HCEC 1CT (cell line): ENCODE measurements at regions not wholly inside any gene's neighbourhood (a gene's known extent, or its start where the extent isn't known, plus 50 kb on each side); places are given as distances from the start of the nearest gene placed in this dataset.
A peak's percentile ranks its signal among the peaks of the same experiment; 100 is the strongest.
"Not testable (repeated sequence)": the region's sequence is repeated elsewhere in the genome, so short reads cannot be mapped to it uniquely, and the experiment has no call there.

Experiments
- DNase-seq: peaks from one replicate; pipeline ENCODE4 v3.0.0-alpha.2; 2017

DNA sequence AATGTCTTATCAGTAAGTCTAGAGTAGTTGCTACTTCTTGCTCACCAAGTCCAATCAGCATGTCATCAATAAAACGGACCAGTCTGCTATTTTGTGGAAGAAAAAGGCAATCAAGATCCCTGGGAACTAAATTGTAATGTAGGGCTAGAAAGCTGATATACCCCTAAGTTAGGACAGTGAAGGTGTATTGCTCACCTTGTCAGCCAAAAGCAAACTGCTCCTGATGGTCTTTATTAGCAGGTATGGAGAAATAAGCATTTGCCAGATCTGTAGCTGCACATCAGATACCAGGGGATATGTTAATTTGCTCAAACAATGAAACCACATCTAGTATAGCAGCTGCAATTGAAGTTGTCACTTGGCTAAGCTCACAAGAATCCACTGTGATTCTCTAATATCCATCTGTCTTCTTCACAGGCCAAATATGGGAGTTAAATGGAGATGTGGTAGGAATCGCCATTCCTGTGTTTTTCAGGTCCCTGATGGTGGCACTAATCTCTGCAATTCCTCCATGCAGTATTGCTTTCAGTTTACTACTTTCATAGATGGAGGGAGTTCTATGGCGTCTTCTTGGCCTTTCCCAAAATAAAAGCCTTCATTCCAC lies 75.0 kb downstream of the TMEM237 start:
- no peak for DNase-seq

DNA sequence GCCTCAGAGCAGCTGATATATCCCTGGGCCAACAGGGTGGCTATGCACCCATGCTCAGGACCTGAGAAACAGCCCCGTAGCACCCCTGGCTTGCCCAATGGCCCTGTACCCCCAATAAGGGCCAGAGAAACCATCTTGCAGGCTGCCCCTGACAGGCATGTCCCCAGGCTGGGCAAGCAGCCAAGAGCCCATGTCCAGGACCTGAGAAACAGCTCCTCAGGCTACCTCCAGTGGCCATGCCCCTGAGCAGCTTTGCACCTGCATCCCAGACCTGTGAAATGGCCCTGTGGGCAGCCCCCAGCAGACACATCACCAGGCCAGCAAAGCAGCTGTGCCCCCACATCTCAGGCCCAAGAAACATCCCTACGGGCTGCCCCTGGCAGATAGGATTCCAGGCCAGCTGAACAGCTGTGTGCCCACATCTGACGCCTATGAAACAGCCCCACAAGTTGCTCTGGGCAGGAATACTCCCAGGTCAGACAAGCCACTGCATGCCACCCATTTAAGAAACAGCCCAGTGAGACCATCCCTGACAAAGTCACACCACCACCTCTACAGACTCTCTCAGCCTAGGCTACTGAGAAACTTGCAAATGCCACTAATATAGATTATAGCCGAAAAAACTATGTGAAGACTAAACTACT lies 84.1 kb downstream of the TMEM237 start:
- DNase-seq = no peak

DNA sequence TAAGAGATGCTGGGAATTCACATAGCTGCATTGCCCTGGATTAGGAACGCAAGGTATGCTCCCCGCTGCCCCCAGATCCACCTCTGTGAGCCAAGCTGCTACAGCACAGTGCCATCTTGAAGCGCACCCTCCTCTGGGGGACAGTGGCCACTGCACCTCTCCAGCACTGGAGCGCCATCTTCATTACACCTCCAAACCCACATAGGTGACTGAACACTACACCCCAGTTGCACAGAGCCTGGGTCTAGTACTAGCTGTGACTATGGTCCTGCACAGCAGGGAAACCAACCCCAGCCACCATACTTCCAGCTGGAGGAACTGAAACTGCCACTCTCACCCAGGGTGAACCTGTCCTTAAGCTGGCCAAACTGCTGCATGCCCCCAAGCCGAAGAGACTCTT lies 84.6 kb downstream of the TMEM237 start:
- no peak for DNase-seq

DNA sequence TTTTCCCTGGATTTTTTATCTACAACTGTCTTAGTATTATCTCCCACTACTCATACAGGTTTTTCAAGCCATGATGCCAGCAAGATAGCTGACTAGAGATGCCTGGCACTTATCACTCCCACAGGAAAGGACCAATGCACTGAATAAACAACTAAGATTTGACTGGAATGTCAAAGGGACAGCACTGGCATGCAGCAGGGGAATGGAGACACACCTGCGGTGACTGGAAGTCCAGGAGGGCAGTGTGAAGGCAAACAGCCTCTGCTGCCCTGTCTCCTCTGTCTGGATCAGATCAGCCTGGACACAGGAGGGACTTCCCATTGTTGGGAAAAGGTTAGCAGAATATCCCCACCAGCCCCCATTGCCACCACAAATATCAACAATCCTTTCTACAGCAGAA lies 85.1 kb downstream of the TMEM237 start:
- DNase-seq = no peak

GRCh38 chr2:201551901-201552300 lies 91.4 kb downstream of the TMEM237 start:
- no peak for DNase-seq

GRCh38 chr2:201546576-201546975 lies 95.0 kb downstream of the STRADB start:
- peak; percentile 56 for DNase-seq

GRCh38 chr2:201542291-201542690 lies 90.8 kb downstream of the STRADB start:
- DNase-seq = no peak

DNA sequence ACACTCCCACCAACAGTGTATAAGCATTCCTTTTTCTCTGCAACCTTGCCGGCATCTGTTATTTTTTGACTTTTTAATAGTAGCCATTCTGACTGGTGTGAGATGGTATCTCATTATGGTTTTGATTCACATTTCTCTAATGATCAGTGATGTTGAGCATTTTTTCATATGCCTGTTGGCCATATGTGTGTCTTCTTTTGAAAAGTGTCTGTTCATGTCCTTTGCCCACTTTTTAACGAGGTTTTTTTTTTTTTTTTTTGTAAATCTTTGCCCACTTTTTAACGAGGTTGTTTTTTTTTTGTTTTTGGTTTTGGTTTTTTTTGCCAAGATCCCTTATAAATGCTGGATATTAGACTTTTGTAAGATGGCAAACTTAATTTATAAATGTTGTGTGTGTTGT lies 87.7 kb downstream of the STRADB start:
- not testable (repeated sequence) for DNase-seq

DNA sequence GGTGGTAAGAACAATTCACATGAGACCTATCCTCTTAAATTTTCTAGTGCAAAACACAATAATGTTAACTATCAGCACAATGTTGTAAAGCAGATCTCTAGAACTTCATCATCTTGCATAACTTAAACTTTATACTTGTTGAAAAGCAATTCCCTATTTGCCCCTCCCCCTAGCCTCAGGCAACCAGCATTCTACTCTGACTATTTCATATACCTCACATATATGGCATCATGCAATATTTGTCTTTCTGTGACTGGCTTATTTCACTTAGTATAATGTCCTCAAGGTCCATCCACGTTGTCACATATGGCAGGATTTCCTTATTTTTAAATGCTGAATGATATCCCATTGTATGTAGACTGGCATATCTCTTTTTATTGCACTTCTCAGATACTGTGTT lies 86.5 kb downstream of the STRADB start:
- DNase-seq = no peak

DNA sequence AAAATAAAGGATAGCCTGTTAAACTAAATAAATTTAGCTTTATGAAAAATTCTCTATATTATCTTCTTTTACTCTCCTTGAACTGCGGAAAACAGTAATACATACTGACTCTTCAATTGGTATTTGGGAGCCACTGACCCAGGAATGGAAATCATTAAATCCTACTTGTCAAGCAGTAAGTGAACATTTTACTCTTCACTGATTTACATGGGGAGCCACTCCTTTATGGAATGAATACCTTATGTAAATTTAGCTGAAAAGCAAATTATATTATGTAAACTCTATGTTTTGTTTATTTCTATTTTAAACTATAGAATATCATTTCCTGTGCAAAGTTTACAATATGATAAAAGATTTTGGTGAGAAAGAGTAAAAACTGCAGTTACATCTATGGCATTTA lies 85.2 kb downstream of the STRADB start:
- DNase-seq = no peak

DNA sequence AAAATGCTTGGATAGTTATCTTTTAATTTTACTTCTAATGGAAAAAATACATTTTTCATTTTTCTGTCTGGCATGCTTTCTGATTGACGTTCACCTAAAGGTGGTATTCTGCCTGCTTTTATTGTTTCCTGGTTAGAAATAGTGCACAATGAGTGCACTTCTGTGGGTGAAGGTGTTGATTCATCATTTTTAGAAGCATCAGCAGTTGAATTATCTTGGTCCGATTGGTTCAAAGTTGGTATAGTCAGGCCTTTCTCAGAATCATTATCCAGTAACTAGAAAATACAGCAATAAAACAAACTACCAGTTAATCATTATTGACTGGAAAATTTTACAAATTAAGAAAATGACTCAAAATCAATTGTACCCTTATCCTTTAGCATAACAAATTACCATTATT lies 84.5 kb downstream of the STRADB start:
- no peak for DNase-seq

- DNase-seq = peak; percentile 99
These were observed 81.3 kb downstream of the STRADB start for GRCh38 chr2:201532686-201533304.
